ENCODE measurements at regions not wholly inside any gene's neighbourhood (a gene's known extent, or its start where the extent isn't known, plus 50 kb on each side); places are given as distances from the start of the nearest gene placed in this dataset.

GRCh38 chr2:105600949-105601794 lies 143.5 kb upstream of the NCK2 start:
- H2AFZ ChIP-seq (ENCODE audit: low read length), result no peak overlapping the region
- no peaks in the 10 kb centered on the region for H4K20me1 ChIP-seq (replicated peaks in 1 of 2; ENCODE audit: control insufficient read depth in 1 of 2, insufficient read depth in 2 of 2, low read length in 2 of 2)
- H3K27me3 ChIP-seq (replicated peaks in 1 of 4; ENCODE audit: control insufficient read depth in 3 of 4, extremely low read depth in 1 of 4, insufficient read depth in 3 of 4, low read length in 3 of 4), result no peaks in the 10 kb centered on the region
- no peak overlapping the region for H2BK5ac ChIP-seq (ENCODE audit: low read depth, low read length)
- no peak overlapping the region for H3K4me2 ChIP-seq (ENCODE audit: insufficient read depth in 1 of 2, low read depth in 2 of 2, low read length in 2 of 2)
- no peaks in the 10 kb centered on the region for H3K23me2 ChIP-seq (ENCODE audit: low read depth, low read length)
- H3K9me3 ChIP-seq (ENCODE audit: insufficient read depth in 2 of 2, low read depth in 1 of 2, low read length in 1 of 2), result no peaks in the 10 kb centered on the region
- H3K56ac ChIP-seq (replicated peaks; ENCODE audit: insufficient read length, low read depth, low read length), result no peak overlapping the region
- H3K79me1 ChIP-seq (ENCODE audit: low read depth, low read length), result no peaks in the 10 kb centered on the region
- CTCF ChIA-PET (ENCODE audit: partially characterized antibody), result interaction anchor here (0.6 to 1.5 kb wide), 3 partner anchors 110 to 981 kb away, joined by 3 to 4 read pairs (median 4); no protein-coding TSS in a partner anchor
- no peak for FAIRE-seq
- no peak overlapping the region for H3K23ac ChIP-seq (ENCODE audit: insufficient read length)
- no peak overlapping the region for H2BK15ac ChIP-seq (ENCODE audit: low read length)
- H3K4me1 ChIP-seq (replicated peaks in 1 of 4; ENCODE audit: control insufficient read depth in 3 of 4, insufficient read depth in 4 of 4, low read length in 3 of 4), result peaks cover 0 to 5% (median 1%) of the 10 kb centered on the region in 4 experiments; a peak in 3 of 7 replicates
- H3K27ac ChIP-seq (ENCODE audit: low read depth, low read length), result no peak overlapping the region
- DNase-seq (ENCODE audit: low read depth in 1 of 2, low spot score in 2 of 2), result no peak
- H4K91ac ChIP-seq (replicated peaks; ENCODE audit: insufficient read length, low read length), result no peak overlapping the region
- no peak overlapping the region for H4K5ac ChIP-seq (ENCODE audit: insufficient read length, low read depth, low read length)
- no peak overlapping the region for H3K14ac ChIP-seq (ENCODE audit: insufficient read length)
- no peaks in the 10 kb centered on the region for H3K79me2 ChIP-seq (ENCODE audit: control insufficient read depth in 1 of 2, insufficient read depth in 2 of 2, low read length in 2 of 2)
- no peaks in the 10 kb centered on the region for H3K36me3 ChIP-seq (ENCODE audit: control insufficient read depth in 2 of 4, insufficient read depth in 4 of 4, low read length in 3 of 4)
- no peak overlapping the region for H4K8ac ChIP-seq (ENCODE audit: extremely low read depth, insufficient read depth, low read length)
- H2BK12ac ChIP-seq (ENCODE audit: low read depth, low read length), result no peak overlapping the region
- H2BK120ac ChIP-seq (replicated peaks; ENCODE audit: low read depth, low read length), result no peak overlapping the region
- no peak overlapping the region for H2BK20ac ChIP-seq (ENCODE audit: low read length)
- no peak overlapping the region for H3K4me3 ChIP-seq (ENCODE audit: extremely low read depth in 1 of 4, insufficient read depth in 2 of 4, low read depth in 3 of 4, low read length in 4 of 4)
- 93% methylated on average over 8 of the region's 8 CpGs; no CpG with 5 or more reads in 1 of the 2 experiments for WGBS, 2 experiments (ENCODE audit: extremely low coverage in 1 of 2, insufficient coverage in 1 of 2, insufficient read length in 1 of 2, insufficient replicate concordance in 2 of 2, low coverage in 1 of 2, low lambda C conversion rate in 2 of 2, missing lambda C conversion rate in 1 of 2)
- POLR2A ChIA-PET (ENCODE audit: partially characterized antibody), result no interaction called here
- no peak overlapping the region for H3K18ac ChIP-seq (ENCODE audit: extremely low read depth, low read length)
- H3K4ac ChIP-seq (replicated peaks; ENCODE audit: insufficient read length, low read depth, low read length), result no peak overlapping the region
- no peak overlapping the region for H2AK5ac ChIP-seq (ENCODE audit: low read depth, low read length)
- H3K9ac ChIP-seq (replicated peaks in 1 of 4; ENCODE audit: extremely low read depth in 1 of 4, low read depth in 3 of 4, low read length in 3 of 4), result no peak overlapping the region
- TF ChIP-seq GTF2F1 (IDR thresholded peaks at IDR 0.05; ENCODE audit: borderline replicate concordance, low read depth, low read length) (no peak), KDM5A (IDR thresholded peaks at IDR 0.05; ENCODE audit: low read length) (no peak), CHD1 (IDR thresholded peaks at IDR 0.05; ENCODE audit: low read depth, low read length) (no peak), TEAD4 (IDR thresholded peaks at IDR 0.05; ENCODE audit: low read depth, low read length) (no peak), HDAC6 (IDR thresholded peaks at IDR 0.05; ENCODE audit: low read depth, low read length) (no peak), TAF7 (optimal IDR thresholded peaks at IDR 0.05; ENCODE audit: borderline replicate concordance, low read depth, low read length) (no peak), RNF2 (IDR thresholded peaks at IDR 0.05; ENCODE audit: borderline replicate concordance, low read depth, low read length, missing control alignments, poor library complexity, severe bottlenecking) (no peak), SRF (IDR thresholded peaks at IDR 0.05; ENCODE audit: low read depth, low read length) (no peak), EGR1 (IDR thresholded peaks at IDR 0.05; ENCODE audit: borderline replicate concordance, low read depth, low read length) (no peak), TBP (IDR thresholded peaks at IDR 0.05; ENCODE audit: low read depth, low read length) (no peak), SIX5 (IDR thresholded peaks at IDR 0.05; ENCODE audit: low read depth, low read length) (no peak), ZNF274 (IDR thresholded peaks at IDR 0.05; ENCODE audit: borderline replicate concordance, extremely low read depth, low read length) (no peak), YY1 (IDR thresholded peaks at IDR 0.05; ENCODE audit: low read depth, low read length) (no peak)
